A549 (cell line): ENCODE measurements at regions not wholly inside any gene's neighbourhood (a gene's known extent, or its start where the extent isn't known, plus 50 kb on each side); places are given as distances from the start of the nearest gene placed in this dataset.

Source experiments
- ATAC-seq, 2 experiments: fragments of 200-7000 bp in 1 of 2; fragments of >200 bp in 1 of 2; cut with Nextera tagmentation in 1 of 2; cut with Tn5 transposase in 1 of 2; 3 replicates each; pipeline versions ENCODE4 v1.8.0 to v1.9.1; 2018 to 2020; ENCODE audit warnings: mild to moderate bottlenecking in 1 of 2, moderate library complexity in 1 of 2
- CTCF ChIA-PET: fragments of 300-600 bp; sonication (Branson Sonifier 250); formaldehyde crosslinking; extraction: SDS; loops from one replicate; lab custom pipeline; 2021; ENCODE audit warnings: antibody characterized with exemption, inconsistent platforms; lab: Yijun Ruan, JAX
- POLR2A ChIA-PET: fragments of 350-600 bp; formaldehyde crosslinking; extraction: SDS; loops from one replicate; lab custom pipeline; 2021; ENCODE audit warnings: antibody characterized with exemption, inconsistent platforms; lab: Yijun Ruan, JAX
- DNase-seq, 2 experiments: peaks; one replicate each; pipeline versions ENCODE4 v3.0.0 to v3.0.0-alpha.2; 2011 to 2016; ENCODE audit warnings: low read depth in 1 of 2, low spot score in 1 of 2
- FAIRE-seq: peaks from 2 replicates; lab custom pipeline; 2011; peaks lifted over from hg19 to GRCh38; lab: Jason Lieb, UNC
- H3K27ac ChIP-seq, 2 experiments: fragments of >200 bp; sonication (Bioruptor Twin); formaldehyde crosslinking; 3 replicates each; pipeline ENCODE4 v1.5.1; 2016 to 2017
- H3K4me1 ChIP-seq: fragments of >200 bp; sonication (Bioruptor Twin); formaldehyde crosslinking; 3 replicates; pipeline ENCODE4 v1.6.1; 2016
- H3K4me2 ChIP-seq: fragments of >200 bp; sonication (Bioruptor Twin); formaldehyde crosslinking; 3 replicates; pipeline ENCODE4 v1.6.1; 2016
- H3K4me3 ChIP-seq: fragments of >200 bp; sonication (Bioruptor Twin); formaldehyde crosslinking; 3 replicates; pipeline ENCODE4 v1.5.1; 2016
- H3K9me3 ChIP-seq: fragments of >200 bp; sonication (Bioruptor Twin); formaldehyde crosslinking; 3 replicates; pipeline ENCODE4 v1.6.1; 2016
- CBX2 ChIP-seq: fragments of 200-600 bp; sonication (generic); IDR thresholded peaks from 2 replicates; pipeline ENCODE4 v1.6.1; 2016; ENCODE audit warnings: low read depth, mild to moderate bottlenecking, borderline replicate concordance
- CEBPB ChIP-seq, 2 experiments: fragments of >200 bp in 1 of 2; sonication (Bioruptor Twin) in 1 of 2; formaldehyde crosslinking in 1 of 2; IDR thresholded peaks; 2 replicates each; pipeline ENCODE4 v1.6.1; 2012 to 2016
- CHD2 ChIP-seq: fragments of 150-350 bp; IDR thresholded peaks from 2 replicates; pipeline ENCODE4 v1.6.1; 2014; ENCODE audit warnings: low read length; ENCODE audit not compliant: partially characterized antibody
- FOSB ChIP-seq: fragments of 250-450 bp; sonication (Bioruptor Pico); IDR thresholded peaks from 2 replicates; pipeline ENCODE4 v1.5.0; 2020; ENCODE audit warnings: mild to moderate bottlenecking, moderate library complexity
- FOSL2 ChIP-seq, 2 experiments: fragments of 450-650 bp in 1 of 2; fragments of >200 bp in 1 of 2; sonication (Bioruptor Twin) in 1 of 2; formaldehyde crosslinking; IDR thresholded peaks; 2 replicates each; pipeline versions ENCODE4 v1.5.0 to v1.6.1; 2016 to 2020; ENCODE audit warnings: mild to moderate bottlenecking in 1 of 2, moderate library complexity in 1 of 2
- GATA3 ChIP-seq: IDR thresholded peaks from 2 replicates; pipeline ENCODE4 v1.6.1; 2012; ENCODE audit warnings: borderline replicate concordance
- HDAC2 ChIP-seq: fragments of 200-600 bp; sonication (generic); IDR thresholded peaks from 2 replicates; pipeline ENCODE4 v1.6.1; 2016
- HOXB13 ChIP-seq: fragments of 250-450 bp; sonication (Bioruptor Pico); IDR thresholded peaks from 2 replicates; pipeline ENCODE4 v1.5.0; 2020; ENCODE audit warnings: low read depth, mild to moderate bottlenecking, moderate library complexity
- JUN ChIP-seq, 2 experiments: fragments of >200 bp; sonication (Bioruptor Twin); formaldehyde crosslinking; IDR thresholded peaks; 2 replicates in 1 of 2; 3 replicates in 1 of 2; pipeline ENCODE4 v1.6.1; 2016 to 2017
- JUNB ChIP-seq: fragments of >200 bp; sonication (Bioruptor Twin); formaldehyde crosslinking; IDR thresholded peaks from 2 replicates; pipeline ENCODE4 v1.6.1; 2016
- KDM5A ChIP-seq: fragments of 200-600 bp; sonication (generic); IDR thresholded peaks from 2 replicates; pipeline ENCODE4 v1.6.1; 2016; ENCODE audit warnings: antibody characterized with exemption, mild to moderate bottlenecking
- PHF8 ChIP-seq: fragments of 200-600 bp; sonication (generic); IDR thresholded peaks from 2 replicates; pipeline ENCODE4 v1.6.1; 2016; ENCODE audit warnings: low read depth, mild to moderate bottlenecking, antibody characterized with exemption, moderate library complexity, borderline replicate concordance
- RAD21 ChIP-seq, 2 experiments: fragments of >200 bp in 1 of 2; sonication (Bioruptor Twin) in 1 of 2; formaldehyde crosslinking in 1 of 2; IDR thresholded peaks in 1 of 2; conservative IDR thresholded peaks in 1 of 2; 2 replicates in 1 of 2; 3 replicates in 1 of 2; pipeline ENCODE4 v1.6.1; 2012 to 2018; ENCODE audit warnings: inconsistent platforms in 1 of 2
- RARB ChIP-seq: fragments of 250-450 bp; sonication (Bioruptor Pico); IDR thresholded peaks from 2 replicates; pipeline ENCODE4 v1.8.0; 2021; ENCODE audit warnings: mild to moderate bottlenecking, moderate library complexity
- RFX5 ChIP-seq: fragments of 450-650 bp; IDR thresholded peaks from 2 replicates; pipeline ENCODE4 v1.7.1; 2014; ENCODE audit warnings: antibody characterized with exemption, mild to moderate bottlenecking, moderate library complexity
- SMC3 ChIP-seq: fragments of >200 bp; sonication (Bioruptor Twin); formaldehyde crosslinking; IDR thresholded peaks from 3 replicates; pipeline ENCODE4 v1.6.1; 2018; ENCODE audit warnings: inconsistent platforms
- TP53 ChIP-seq: fragments of 250-450 bp; sonication (Bioruptor Pico); IDR thresholded peaks from 2 replicates; pipeline ENCODE4 v1.5.0; 2021; ENCODE audit warnings: mild to moderate bottlenecking, moderate library complexity
- ZC3H11A ChIP-seq: fragments of 450-650 bp; IDR thresholded peaks from 2 replicates; pipeline ENCODE4 v1.6.1; 2014; ENCODE audit warnings: antibody characterized with exemption, mild to moderate bottlenecking
- ZFP36 ChIP-seq: fragments of 450-650 bp; IDR thresholded peaks from 2 replicates; pipeline ENCODE4 v1.6.1; 2014; ENCODE audit warnings: borderline replicate concordance; ENCODE audit not compliant: partially characterized antibody
- ZNF302 ChIP-seq: fragments of 250-450 bp; sonication (Bioruptor Pico); IDR thresholded peaks from 2 replicates; pipeline ENCODE4 v1.9.0; 2021; ENCODE audit warnings: inconsistent platforms, mild to moderate bottlenecking, moderate library complexity
- WGBS: methylation state at CpG from one replicate; pipeline ENCODE4 v1.1.6; 2017; ENCODE audit errors: missing lambda C conversion rate; 5-methylcytosine and 5-hydroxymethylcytosine counted together
- TF ChIP-seq, protein P1 (sequence below): fragments of >200 bp; sonication (Bioruptor Twin); formaldehyde crosslinking; IDR thresholded peaks from 3 replicates; pipeline ENCODE4 v1.5.1; 2016
- TF ChIP-seq, protein P2 (sequence below): fragments of 450-650 bp; IDR thresholded peaks from 2 replicates; pipeline ENCODE4 v1.6.1; 2014; ENCODE audit warnings: antibody characterized with exemption
- TF ChIP-seq, protein P3 (sequence below): fragments of 200-600 bp; sonication (generic); IDR thresholded peaks from 2 replicates; pipeline ENCODE4 v1.6.1; 2016; ENCODE audit warnings: antibody characterized with exemption, mild to moderate bottlenecking, moderate library complexity

DNA sequence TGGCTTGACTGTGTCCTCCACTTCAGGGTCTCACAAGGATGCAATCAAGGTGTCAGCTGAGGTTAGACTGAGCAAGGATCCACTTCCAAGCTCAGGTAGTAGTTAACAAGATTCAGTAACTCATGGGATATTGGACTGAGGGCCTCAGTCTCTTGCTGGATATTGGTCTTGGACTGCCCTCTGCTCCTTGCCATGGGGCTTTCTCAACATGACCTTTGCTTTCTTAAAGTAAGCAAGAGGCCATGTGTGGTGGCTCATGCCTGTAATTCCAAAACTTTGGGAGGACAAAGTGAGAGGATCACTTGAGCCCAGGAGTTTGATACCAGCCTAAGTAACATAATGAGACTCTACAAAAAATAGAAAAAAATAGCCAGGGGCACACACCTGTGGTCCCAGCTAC, 231.3 kb upstream of the AMIGO2 start:
- ATAC-seq: no peak
- POLR2A ChIA-PET: no interaction called here
- TF ChIP-seq CBX2: no peak
- no peak for TF ChIP-seq HDAC2
- no peak for TF ChIP-seq ZFP36
- TF ChIP-seq, all 56 proteins: peak for 0
- DNase-seq: no peak
- Histone ChIP-seq H3K9me3 (peaks cover 16% of the 10 kb centered on the region), H3K4me2 (no peak overlapping the region), H3K4me1 (peaks cover 25% of the 10 kb centered on the region), H3K27ac (peak overlapping the region in 1 of 2 experiments; percentile 66; a peak in 2 of 6 replicates), H3K4me3 (no peak overlapping the region)
- CTCF ChIA-PET: interaction anchor here (1.0 kb wide), 1 partner anchor 279 kb away, joined by 3 read pairs; no protein-coding TSS in a partner anchor
- no peak for FAIRE-seq

DNA sequence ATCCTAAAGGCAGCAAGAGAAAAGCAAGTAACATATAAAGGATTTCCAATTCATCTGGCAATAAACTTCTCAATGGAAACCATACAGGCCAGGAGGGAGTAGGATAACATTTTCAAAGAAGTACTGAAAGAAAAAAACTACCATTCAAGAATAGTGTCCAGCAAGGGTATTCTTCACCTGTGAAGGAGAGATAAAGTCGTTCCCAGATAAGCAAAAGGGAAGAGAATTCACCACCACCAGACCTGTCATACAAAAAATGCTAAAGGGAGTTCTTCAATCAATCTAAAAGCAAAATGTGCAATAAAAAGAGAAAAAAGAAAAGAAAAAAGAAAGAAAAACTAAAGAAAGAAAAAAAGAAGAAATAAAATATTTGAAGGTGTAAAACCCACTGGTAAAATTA, 228.9 kb upstream of the AMIGO2 start:
- H3K27ac ChIP-seq: peak overlapping the region; percentile 40 to 85
- no peak for DNase-seq
- peaks cover 33% of the 10 kb centered on the region for H3K4me1 ChIP-seq
- peak; percentile 13 for FAIRE-seq
- TF ChIP-seq ZC3H11A: no peak
- TF ChIP-seq ZNF302 (CRISPR knock-in tag): no peak
- TF ChIP-seq, protein P1, sequence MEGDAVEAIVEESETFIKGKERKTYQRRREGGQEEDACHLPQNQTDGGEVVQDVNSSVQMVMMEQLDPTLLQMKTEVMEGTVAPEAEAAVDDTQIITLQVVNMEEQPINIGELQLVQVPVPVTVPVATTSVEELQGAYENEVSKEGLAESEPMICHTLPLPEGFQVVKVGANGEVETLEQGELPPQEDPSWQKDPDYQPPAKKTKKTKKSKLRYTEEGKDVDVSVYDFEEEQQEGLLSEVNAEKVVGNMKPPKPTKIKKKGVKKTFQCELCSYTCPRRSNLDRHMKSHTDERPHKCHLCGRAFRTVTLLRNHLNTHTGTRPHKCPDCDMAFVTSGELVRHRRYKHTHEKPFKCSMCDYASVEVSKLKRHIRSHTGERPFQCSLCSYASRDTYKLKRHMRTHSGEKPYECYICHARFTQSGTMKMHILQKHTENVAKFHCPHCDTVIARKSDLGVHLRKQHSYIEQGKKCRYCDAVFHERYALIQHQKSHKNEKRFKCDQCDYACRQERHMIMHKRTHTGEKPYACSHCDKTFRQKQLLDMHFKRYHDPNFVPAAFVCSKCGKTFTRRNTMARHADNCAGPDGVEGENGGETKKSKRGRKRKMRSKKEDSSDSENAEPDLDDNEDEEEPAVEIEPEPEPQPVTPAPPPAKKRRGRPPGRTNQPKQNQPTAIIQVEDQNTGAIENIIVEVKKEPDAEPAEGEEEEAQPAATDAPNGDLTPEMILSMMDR: no peak
- no peak for TF ChIP-seq KDM5A
- no peak for TF ChIP-seq JUNB
- TF ChIP-seq RFX5: no peak
- TF ChIP-seq FOSB (CRISPR knock-in tag): no peak
- TF ChIP-seq, protein P2, sequence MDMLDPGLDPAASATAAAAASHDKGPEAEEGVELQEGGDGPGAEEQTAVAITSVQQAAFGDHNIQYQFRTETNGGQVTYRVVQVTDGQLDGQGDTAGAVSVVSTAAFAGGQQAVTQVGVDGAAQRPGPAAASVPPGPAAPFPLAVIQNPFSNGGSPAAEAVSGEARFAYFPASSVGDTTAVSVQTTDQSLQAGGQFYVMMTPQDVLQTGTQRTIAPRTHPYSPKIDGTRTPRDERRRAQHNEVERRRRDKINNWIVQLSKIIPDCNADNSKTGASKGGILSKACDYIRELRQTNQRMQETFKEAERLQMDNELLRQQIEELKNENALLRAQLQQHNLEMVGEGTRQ: no peak
- no peak for TF ChIP-seq JUN (IDR thresholded peaks at IDR 0.05)
- no peak for TF ChIP-seq GATA3
- TF ChIP-seq, all 56 proteins: peak for 0
- WGBS: 89% methylated on average over 1 of the region's 1 CpG
- H3K4me3 ChIP-seq: no peak overlapping the region
- CTCF ChIA-PET: interaction anchor here (0.7 kb wide), 1 partner anchor 225 kb away, joined by 3 read pairs; no protein-coding TSS in a partner anchor
- H3K4me2 ChIP-seq: no peak overlapping the region
- peaks cover 16% of the 10 kb centered on the region for H3K9me3 ChIP-seq
- no peak for ATAC-seq
- POLR2A ChIA-PET: no interaction called here

DNA sequence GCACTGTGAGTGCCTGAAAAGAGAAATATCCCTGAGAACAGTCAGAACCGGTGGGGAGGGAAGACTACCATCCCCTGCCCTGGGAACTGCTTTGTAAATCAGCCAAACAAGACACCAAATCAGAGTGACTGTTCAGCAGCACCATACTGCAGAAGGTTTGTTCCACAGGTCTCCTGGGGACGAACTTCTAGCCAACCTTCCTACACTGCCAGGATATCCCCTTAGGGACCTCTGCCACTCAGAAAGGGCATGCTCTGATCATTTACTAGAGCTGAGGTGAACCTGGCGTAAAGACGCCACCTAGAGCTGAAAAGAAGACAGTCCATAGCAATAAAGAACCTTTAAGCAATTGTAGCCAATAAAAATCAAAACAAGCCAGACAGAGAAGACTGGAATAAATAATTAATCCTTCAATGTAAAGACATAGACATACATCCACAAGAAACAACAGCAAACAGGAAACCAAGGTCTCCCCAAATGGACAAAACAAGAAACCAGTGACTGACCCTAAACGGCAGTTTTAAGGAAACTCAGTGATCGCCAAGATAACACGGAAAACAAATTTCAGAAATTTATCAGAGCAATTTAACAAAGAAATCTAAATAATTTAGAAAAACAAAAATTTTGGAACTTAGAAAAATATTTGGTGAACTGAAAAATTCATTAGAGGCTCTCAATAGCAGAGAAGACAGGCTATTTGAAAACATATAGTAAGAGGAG, 228.1 kb upstream of the AMIGO2 start:
- DNase-seq (peak; percentile 49 to 93), ATAC-seq (peak; percentile 92 to 99), FAIRE-seq (peak; percentile 94)
- Histone ChIP-seq H3K4me2 (peak overlapping the region; percentile 55), H3K4me3 (no peak overlapping the region), H3K4me1 (peaks cover 30% of the 10 kb centered on the region), H3K27ac (peak overlapping the region; percentile 85 to 86), H3K9me3 (peaks cover 16% of the 10 kb centered on the region)
- ChIA-PET POLR2A (no interaction called here), CTCF (interaction anchor here (0.8 to 2.3 kb wide), 3 partner anchors 90 to 275 kb away, joined by 3 to 15 read pairs (median 3); no protein-coding TSS in a partner anchor)
- 42% methylated on average over 7 of the region's 7 CpGs for WGBS
- TF ChIP-seq TP53: no peak
- 0 out of 2 replicates have a peak, but pooled peaks have one; percentile 10 for TF ChIP-seq HOXB13
- TF ChIP-seq GATA3: peak; percentile 37; the same call in 1 of the 2 replicates
- peak; percentile 90 to 99 for TF ChIP-seq RAD21 (conservative IDR thresholded peaks at IDR 0.05 in 1 of 2, IDR thresholded peaks at IDR 0.05 in 1 of 2)
- TF ChIP-seq, protein P1: peak; percentile 77
- no peak for TF ChIP-seq PHF8
- TF ChIP-seq CHD2: no peak
- TF ChIP-seq RARB (CRISPR knock-in tag): no peak
- TF ChIP-seq FOSL2 (IDR thresholded peaks at IDR 0.05): no peak
- TF ChIP-seq FOSL2 (CRISPR knock-in tag; IDR thresholded peaks at IDR 0.05): peak; percentile 43; the same call in 1 of the 2 replicates
- peak in 1 of 2 experiments; percentile 31; a peak in 1 of 4 replicates for TF ChIP-seq CEBPB (IDR thresholded peaks at IDR 0.05)
- TF ChIP-seq, protein P3, sequence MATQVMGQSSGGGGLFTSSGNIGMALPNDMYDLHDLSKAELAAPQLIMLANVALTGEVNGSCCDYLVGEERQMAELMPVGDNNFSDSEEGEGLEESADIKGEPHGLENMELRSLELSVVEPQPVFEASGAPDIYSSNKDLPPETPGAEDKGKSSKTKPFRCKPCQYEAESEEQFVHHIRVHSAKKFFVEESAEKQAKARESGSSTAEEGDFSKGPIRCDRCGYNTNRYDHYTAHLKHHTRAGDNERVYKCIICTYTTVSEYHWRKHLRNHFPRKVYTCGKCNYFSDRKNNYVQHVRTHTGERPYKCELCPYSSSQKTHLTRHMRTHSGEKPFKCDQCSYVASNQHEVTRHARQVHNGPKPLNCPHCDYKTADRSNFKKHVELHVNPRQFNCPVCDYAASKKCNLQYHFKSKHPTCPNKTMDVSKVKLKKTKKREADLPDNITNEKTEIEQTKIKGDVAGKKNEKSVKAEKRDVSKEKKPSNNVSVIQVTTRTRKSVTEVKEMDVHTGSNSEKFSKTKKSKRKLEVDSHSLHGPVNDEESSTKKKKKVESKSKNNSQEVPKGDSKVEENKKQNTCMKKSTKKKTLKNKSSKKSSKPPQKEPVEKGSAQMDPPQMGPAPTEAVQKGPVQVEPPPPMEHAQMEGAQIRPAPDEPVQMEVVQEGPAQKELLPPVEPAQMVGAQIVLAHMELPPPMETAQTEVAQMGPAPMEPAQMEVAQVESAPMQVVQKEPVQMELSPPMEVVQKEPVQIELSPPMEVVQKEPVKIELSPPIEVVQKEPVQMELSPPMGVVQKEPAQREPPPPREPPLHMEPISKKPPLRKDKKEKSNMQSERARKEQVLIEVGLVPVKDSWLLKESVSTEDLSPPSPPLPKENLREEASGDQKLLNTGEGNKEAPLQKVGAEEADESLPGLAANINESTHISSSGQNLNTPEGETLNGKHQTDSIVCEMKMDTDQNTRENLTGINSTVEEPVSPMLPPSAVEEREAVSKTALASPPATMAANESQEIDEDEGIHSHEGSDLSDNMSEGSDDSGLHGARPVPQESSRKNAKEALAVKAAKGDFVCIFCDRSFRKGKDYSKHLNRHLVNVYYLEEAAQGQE: no peak
- TF ChIP-seq SMC3: peak; percentile 96
